ENCODE measurements at regions not wholly inside any gene's neighbourhood (a gene's known extent, or its start where the extent isn't known, plus 50 kb on each side); places are given as distances from the start of the nearest gene placed in this dataset.
"Not testable (repeated sequence)": the region's sequence is repeated elsewhere in the genome, so short reads cannot be mapped to it uniquely, and the experiment has no call there.

- not testable (repeated sequence) for H3K9me3 ChIP-seq (replicated peaks; ENCODE audit: insufficient read depth, low read length); H3F3A ChIP-seq (ENCODE audit: insufficient read depth, low read length); DNase-seq; H3K36me3 ChIP-seq (replicated peaks; ENCODE audit: insufficient read depth, low read length); H3K79me2 ChIP-seq (ENCODE audit: low read length); H4K20me1 ChIP-seq (ENCODE audit: insufficient read depth, low read length); H3K9ac ChIP-seq (ENCODE audit: low read length); H3K4me2 ChIP-seq (ENCODE audit: low read depth, low read length); H2AFZ ChIP-seq (ENCODE audit: low read length); H3K27ac ChIP-seq (ENCODE audit: low read length); H3K27me3 ChIP-seq (replicated peaks; ENCODE audit: insufficient read depth, low read length); H3K9me2 ChIP-seq (replicated peaks; ENCODE audit: insufficient read depth, low read length); H3K4me3 ChIP-seq (ENCODE audit: low read length); H3K4me1 ChIP-seq (ENCODE audit: low read length)
Observed at GRCh38 chr1:120311930-120312329, 102.9 kb upstream of the NBPF8 start.

DNA sequence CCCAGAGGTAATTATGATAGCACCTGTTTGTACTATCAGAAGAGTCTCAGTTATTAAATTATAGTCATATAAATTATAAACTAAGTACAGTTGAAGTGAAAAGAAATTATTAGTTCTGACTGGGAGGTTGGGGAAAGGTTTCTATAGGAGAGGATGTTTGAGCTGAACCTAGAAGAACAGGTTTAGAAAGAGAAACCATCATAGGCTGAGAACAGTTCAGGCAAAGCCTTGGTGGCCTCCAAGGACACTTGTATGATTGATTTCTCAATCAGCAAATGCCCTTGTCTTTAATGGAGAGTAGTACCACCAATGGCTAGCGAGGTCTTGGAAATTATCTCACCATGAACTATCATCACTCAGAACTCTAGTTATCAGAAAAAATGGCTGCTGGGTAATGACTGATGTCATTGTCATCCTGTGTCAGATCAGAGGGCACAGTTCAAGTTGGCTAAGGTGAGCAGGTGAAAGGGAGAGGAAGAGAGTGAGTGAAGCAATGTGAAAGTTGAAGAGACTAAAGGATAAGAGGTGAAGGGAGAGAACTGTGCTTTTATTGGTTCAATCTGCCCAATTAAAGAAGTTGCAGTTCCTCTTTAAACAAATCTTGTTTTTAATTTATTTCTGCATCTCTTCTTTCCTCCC, 105.8 kb upstream of the NBPF8 start:
- H3K4me2 ChIP-seq (ENCODE audit: low read depth, low read length); H3K4me3 ChIP-seq (ENCODE audit: low read length); H3K4me1 ChIP-seq (ENCODE audit: low read length); H3K27ac ChIP-seq (ENCODE audit: low read length); H3K27me3 ChIP-seq (replicated peaks; ENCODE audit: insufficient read depth, low read length); H3K36me3 ChIP-seq (replicated peaks; ENCODE audit: insufficient read depth, low read length); H2AFZ ChIP-seq (ENCODE audit: low read length); H3F3A ChIP-seq (ENCODE audit: insufficient read depth, low read length); H3K9ac ChIP-seq (ENCODE audit: low read length); H3K9me2 ChIP-seq (replicated peaks; ENCODE audit: insufficient read depth, low read length); H4K20me1 ChIP-seq (ENCODE audit: insufficient read depth, low read length); DNase-seq; H3K9me3 ChIP-seq (replicated peaks; ENCODE audit: insufficient read depth, low read length); H3K79me2 ChIP-seq (ENCODE audit: low read length): not testable (repeated sequence)

- H2AFZ ChIP-seq (ENCODE audit: low read length); H3F3A ChIP-seq (ENCODE audit: insufficient read depth, low read length); DNase-seq; H3K9me2 ChIP-seq (replicated peaks; ENCODE audit: insufficient read depth, low read length); H3K4me1 ChIP-seq (ENCODE audit: low read length); H3K36me3 ChIP-seq (replicated peaks; ENCODE audit: insufficient read depth, low read length); H4K20me1 ChIP-seq (ENCODE audit: insufficient read depth, low read length); H3K9me3 ChIP-seq (replicated peaks; ENCODE audit: insufficient read depth, low read length); H3K4me2 ChIP-seq (ENCODE audit: low read depth, low read length); H3K27me3 ChIP-seq (replicated peaks; ENCODE audit: insufficient read depth, low read length); H3K79me2 ChIP-seq (ENCODE audit: low read length); H3K27ac ChIP-seq (ENCODE audit: low read length); H3K4me3 ChIP-seq (ENCODE audit: low read length); H3K9ac ChIP-seq (ENCODE audit: low read length): not testable (repeated sequence)
Observed at GRCh38 chr1:120305046-120305445, 109.8 kb upstream of the NBPF8 start.

DNA sequence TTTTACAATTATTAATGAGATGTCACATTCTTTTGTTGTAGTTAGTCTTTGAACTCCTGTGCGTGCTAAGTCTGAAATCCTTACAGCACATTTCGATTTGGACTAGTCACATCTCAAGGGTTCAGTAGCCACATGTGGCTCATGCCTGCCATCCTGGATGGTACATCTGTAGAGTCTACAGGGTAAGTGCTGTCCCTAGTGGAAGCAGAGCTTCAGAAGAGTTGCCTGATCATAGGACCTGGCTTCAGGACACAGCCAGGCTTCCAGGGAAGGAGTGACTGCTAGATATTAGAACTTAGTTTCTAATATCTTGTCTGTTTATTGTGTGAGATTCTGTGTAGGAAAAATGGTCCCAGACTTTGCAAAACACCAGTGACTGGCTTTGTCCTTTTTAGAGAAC, 110.5 kb upstream of the NBPF8 start:
- not testable (repeated sequence) for H3K27ac ChIP-seq (ENCODE audit: low read length); H3K4me1 ChIP-seq (ENCODE audit: low read length); H3K9me3 ChIP-seq (replicated peaks; ENCODE audit: insufficient read depth, low read length); DNase-seq; H4K20me1 ChIP-seq (ENCODE audit: insufficient read depth, low read length); H3K9ac ChIP-seq (ENCODE audit: low read length); H3F3A ChIP-seq (ENCODE audit: insufficient read depth, low read length); H2AFZ ChIP-seq (ENCODE audit: low read length); H3K4me2 ChIP-seq (ENCODE audit: low read depth, low read length); H3K79me2 ChIP-seq (ENCODE audit: low read length); H3K9me2 ChIP-seq (replicated peaks; ENCODE audit: insufficient read depth, low read length); H3K27me3 ChIP-seq (replicated peaks; ENCODE audit: insufficient read depth, low read length); H3K36me3 ChIP-seq (replicated peaks; ENCODE audit: insufficient read depth, low read length); H3K4me3 ChIP-seq (ENCODE audit: low read length)

GRCh38 chr1:120299433-120300057, 115.3 kb upstream of the NBPF8 start:
- not testable (repeated sequence) for DNase-seq; H3F3A ChIP-seq (ENCODE audit: insufficient read depth, low read length); H3K79me2 ChIP-seq (ENCODE audit: low read length); H2AFZ ChIP-seq (ENCODE audit: low read length); H3K4me3 ChIP-seq (ENCODE audit: low read length); H3K27me3 ChIP-seq (replicated peaks; ENCODE audit: insufficient read depth, low read length); H3K9me3 ChIP-seq (replicated peaks; ENCODE audit: insufficient read depth, low read length); H3K4me1 ChIP-seq (ENCODE audit: low read length); H4K20me1 ChIP-seq (ENCODE audit: insufficient read depth, low read length); H3K27ac ChIP-seq (ENCODE audit: low read length); H3K9ac ChIP-seq (ENCODE audit: low read length); H3K36me3 ChIP-seq (replicated peaks; ENCODE audit: insufficient read depth, low read length); H3K9me2 ChIP-seq (replicated peaks; ENCODE audit: insufficient read depth, low read length); H3K4me2 ChIP-seq (ENCODE audit: low read depth, low read length)

DNA sequence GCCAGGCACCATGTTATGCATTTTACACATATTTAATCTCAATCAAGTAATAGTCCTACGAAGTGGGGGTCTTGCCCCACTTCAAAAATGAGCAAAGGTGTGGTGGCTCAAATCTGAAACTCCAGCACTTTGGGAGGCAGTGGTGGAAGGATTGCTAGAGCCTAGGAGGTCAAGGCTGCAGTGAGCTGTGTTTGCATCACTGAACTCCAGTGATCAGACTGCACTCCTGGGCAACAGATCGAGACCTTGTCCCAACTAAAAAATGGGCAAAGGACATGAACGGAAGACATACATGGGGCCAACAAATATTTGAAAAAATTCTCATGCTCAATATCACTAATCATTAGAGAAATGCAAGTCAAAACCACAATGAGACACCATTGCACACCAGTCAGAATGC, 116.3 kb upstream of the NBPF8 start:
- H4K20me1 ChIP-seq (ENCODE audit: insufficient read depth, low read length); H3K4me3 ChIP-seq (ENCODE audit: low read length); H3K9ac ChIP-seq (ENCODE audit: low read length); H3K36me3 ChIP-seq (replicated peaks; ENCODE audit: insufficient read depth, low read length); H3K4me1 ChIP-seq (ENCODE audit: low read length); H3K9me3 ChIP-seq (replicated peaks; ENCODE audit: insufficient read depth, low read length); H3K4me2 ChIP-seq (ENCODE audit: low read depth, low read length); H3K27ac ChIP-seq (ENCODE audit: low read length); DNase-seq; H3K27me3 ChIP-seq (replicated peaks; ENCODE audit: insufficient read depth, low read length); H3K9me2 ChIP-seq (replicated peaks; ENCODE audit: insufficient read depth, low read length); H3F3A ChIP-seq (ENCODE audit: insufficient read depth, low read length); H3K79me2 ChIP-seq (ENCODE audit: low read length); H2AFZ ChIP-seq (ENCODE audit: low read length): not testable (repeated sequence)

GRCh38 chr1:120297345-120297953, 117.4 kb upstream of the NBPF8 start:
- H3K79me2 ChIP-seq (ENCODE audit: low read length); H3K9me2 ChIP-seq (replicated peaks; ENCODE audit: insufficient read depth, low read length); H3K9me3 ChIP-seq (replicated peaks; ENCODE audit: insufficient read depth, low read length); H3K4me2 ChIP-seq (ENCODE audit: low read depth, low read length); DNase-seq; H3K9ac ChIP-seq (ENCODE audit: low read length); H2AFZ ChIP-seq (ENCODE audit: low read length); H3K4me1 ChIP-seq (ENCODE audit: low read length); H4K20me1 ChIP-seq (ENCODE audit: insufficient read depth, low read length); H3K27ac ChIP-seq (ENCODE audit: low read length); H3K4me3 ChIP-seq (ENCODE audit: low read length); H3K27me3 ChIP-seq (replicated peaks; ENCODE audit: insufficient read depth, low read length); H3K36me3 ChIP-seq (replicated peaks; ENCODE audit: insufficient read depth, low read length); H3F3A ChIP-seq (ENCODE audit: insufficient read depth, low read length): not testable (repeated sequence)

GRCh38 chr1:120290105-120290504, 113.8 kb upstream of the SEC22B start:
- not testable (repeated sequence) for H3K9me2 ChIP-seq (replicated peaks; ENCODE audit: insufficient read depth, low read length); H3K27ac ChIP-seq (ENCODE audit: low read length); H3K9me3 ChIP-seq (replicated peaks; ENCODE audit: insufficient read depth, low read length); H3K27me3 ChIP-seq (replicated peaks; ENCODE audit: insufficient read depth, low read length); H3F3A ChIP-seq (ENCODE audit: insufficient read depth, low read length); DNase-seq; H2AFZ ChIP-seq (ENCODE audit: low read length); H3K36me3 ChIP-seq (replicated peaks; ENCODE audit: insufficient read depth, low read length); H3K4me1 ChIP-seq (ENCODE audit: low read length); H3K4me2 ChIP-seq (ENCODE audit: low read depth, low read length); H3K9ac ChIP-seq (ENCODE audit: low read length); H3K4me3 ChIP-seq (ENCODE audit: low read length); H3K79me2 ChIP-seq (ENCODE audit: low read length); H4K20me1 ChIP-seq (ENCODE audit: insufficient read depth, low read length)

All from MM.1S (cell line).